Suprapubic skin (tissue), 4 donors: ENCODE measurements at regions not wholly inside any gene's neighbourhood (a gene's known extent, or its start where the extent isn't known, plus 50 kb on each side); places are given as distances from the start of the nearest gene placed in this dataset.

Experiments
- DNase-seq, 2 donors: peaks; one replicate each; pipeline ENCODE4 v3.0.0-alpha.2; 2019; ENCODE audit warnings: low spot score in 2 of 2
- H3K27ac ChIP-seq: fragments of 200-600 bp; sonication (generic); one replicate; pipeline ENCODE4 v1.5.1; 2019
- H3K27me3 ChIP-seq: fragments of 200-600 bp; sonication (generic); one replicate; pipeline ENCODE4 v1.5.1; 2019
- H3K36me3 ChIP-seq: fragments of 200-600 bp; sonication (generic); one replicate; pipeline ENCODE4 v1.5.1; 2019
- H3K4me1 ChIP-seq: fragments of 200-600 bp; sonication (generic); one replicate; pipeline ENCODE4 v1.5.1; 2019
- H3K4me3 ChIP-seq: fragments of 200-600 bp; sonication (generic); one replicate; pipeline ENCODE4 v1.5.1; 2019; ENCODE audit warnings: mild to moderate bottlenecking
- H3K9me3 ChIP-seq: fragments of 200-600 bp; sonication (generic); one replicate; pipeline ENCODE4 v1.5.1; 2019
- EP300 ChIP-seq: sonication (generic); formaldehyde crosslinking; IDR thresholded peaks from one replicate; pipeline ENCODE4 v1.6.1; 2017; ENCODE audit warnings: antibody characterized with exemption
- POLR2A ChIP-seq, 2 donors: fragments of 450-650 bp; IDR thresholded peaks; one replicate each; pipeline ENCODE4 v1.6.1; 2017; ENCODE audit warnings: antibody characterized with exemption in 2 of 2, mild to moderate bottlenecking in 2 of 2, moderate library complexity in 2 of 2
- POLR2AphosphoS5 ChIP-seq, 3 donors: sonication (generic); formaldehyde crosslinking; IDR thresholded peaks; one replicate each; pipeline ENCODE4 v1.6.1; 2017; ENCODE audit warnings: antibody characterized with exemption in 3 of 3
- WGBS: methylation state at CpG from one replicate; pipeline ENCODE4 v1.1.5; 2018; 5-methylcytosine and 5-hydroxymethylcytosine counted together
- TF ChIP-seq, protein P1 (sequence below), 2 donors: fragments of 200-600 bp in 1 of 2; fragments of 450-650 bp in 1 of 2; sonication (generic) in 1 of 2; IDR thresholded peaks; one replicate each; pipeline ENCODE4 v1.5.1; 2016 to 2019; ENCODE audit warnings: antibody characterized with exemption in 2 of 2, mild to moderate bottlenecking in 1 of 2, moderate library complexity in 1 of 2

DNA sequence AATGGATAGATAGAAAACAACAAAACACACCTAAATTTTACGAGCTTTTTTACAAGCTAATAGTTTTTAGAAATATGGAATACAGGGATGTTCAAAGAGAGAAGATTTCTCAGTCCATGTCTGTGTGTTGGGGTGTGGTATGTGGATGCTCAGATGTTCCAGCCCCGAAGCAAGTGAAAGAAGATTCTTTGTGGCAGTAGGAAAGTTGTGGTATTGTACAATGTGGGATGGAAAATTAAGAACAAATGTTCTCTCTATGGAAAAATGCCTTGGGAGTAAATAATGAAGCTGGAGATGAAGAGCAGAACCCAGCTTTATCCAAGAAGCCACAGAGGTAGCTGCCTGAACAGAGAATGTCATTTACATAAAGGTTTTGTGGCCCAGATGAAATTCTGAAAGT lies 150.3 kb upstream of the PRKD1 start:
- Histone ChIP-seq H3K27ac (no peak overlapping the region), H3K4me1 (no peaks in the 10 kb centered on the region), H3K36me3 (no peaks in the 10 kb centered on the region), H3K27me3 (no peaks in the 10 kb centered on the region), H3K9me3 (no peaks in the 10 kb centered on the region), H3K4me3 (no peak overlapping the region)
- TF ChIP-seq EP300 (no peak), POLR2A (IDR thresholded peaks at IDR 0.05) (no peak), POLR2AphosphoS5 (IDR thresholded peaks at IDR 0.05) (no peak)
- TF ChIP-seq, protein P1, sequence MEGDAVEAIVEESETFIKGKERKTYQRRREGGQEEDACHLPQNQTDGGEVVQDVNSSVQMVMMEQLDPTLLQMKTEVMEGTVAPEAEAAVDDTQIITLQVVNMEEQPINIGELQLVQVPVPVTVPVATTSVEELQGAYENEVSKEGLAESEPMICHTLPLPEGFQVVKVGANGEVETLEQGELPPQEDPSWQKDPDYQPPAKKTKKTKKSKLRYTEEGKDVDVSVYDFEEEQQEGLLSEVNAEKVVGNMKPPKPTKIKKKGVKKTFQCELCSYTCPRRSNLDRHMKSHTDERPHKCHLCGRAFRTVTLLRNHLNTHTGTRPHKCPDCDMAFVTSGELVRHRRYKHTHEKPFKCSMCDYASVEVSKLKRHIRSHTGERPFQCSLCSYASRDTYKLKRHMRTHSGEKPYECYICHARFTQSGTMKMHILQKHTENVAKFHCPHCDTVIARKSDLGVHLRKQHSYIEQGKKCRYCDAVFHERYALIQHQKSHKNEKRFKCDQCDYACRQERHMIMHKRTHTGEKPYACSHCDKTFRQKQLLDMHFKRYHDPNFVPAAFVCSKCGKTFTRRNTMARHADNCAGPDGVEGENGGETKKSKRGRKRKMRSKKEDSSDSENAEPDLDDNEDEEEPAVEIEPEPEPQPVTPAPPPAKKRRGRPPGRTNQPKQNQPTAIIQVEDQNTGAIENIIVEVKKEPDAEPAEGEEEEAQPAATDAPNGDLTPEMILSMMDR (IDR thresholded peaks at IDR 0.05) = no peak
- no peak for DNase-seq
- 32% methylated on average over 2 of the region's 2 CpGs for WGBS

GRCh38 chr14:30078811-30079402 lies 151.3 kb upstream of the PRKD1 start:
- H3K4me3 ChIP-seq = no peak overlapping the region
- DNase-seq = no peak
- TF ChIP-seq POLR2A (IDR thresholded peaks at IDR 0.05) (no peak), POLR2AphosphoS5 (IDR thresholded peaks at IDR 0.05) (no peak), EP300 (no peak)
- TF ChIP-seq, protein P1 (IDR thresholded peaks at IDR 0.05) = no peak
- no peak overlapping the region for H3K27ac ChIP-seq
- H3K4me1 ChIP-seq = no peaks in the 10 kb centered on the region
- no peaks in the 10 kb centered on the region for H3K9me3 ChIP-seq
- H3K27me3 ChIP-seq = no peaks in the 10 kb centered on the region
- WGBS = 79% methylated on average over 8 of the region's 8 CpGs
- no peaks in the 10 kb centered on the region for H3K36me3 ChIP-seq

GRCh38 chr14:30082486-30082885 lies 154.8 kb upstream of the PRKD1 start:
- no peak for DNase-seq
- no peaks in the 10 kb centered on the region for H3K36me3 ChIP-seq
- no peaks in the 10 kb centered on the region for H3K27me3 ChIP-seq
- no peaks in the 10 kb centered on the region for H3K4me1 ChIP-seq
- no peak overlapping the region for H3K27ac ChIP-seq
- WGBS = 35% methylated on average over 1 of the region's 1 CpG
- no peak overlapping the region for H3K4me3 ChIP-seq
- H3K9me3 ChIP-seq = no peaks in the 10 kb centered on the region
- TF ChIP-seq POLR2A (IDR thresholded peaks at IDR 0.05) = no peak
- TF ChIP-seq, protein P1 (IDR thresholded peaks at IDR 0.05) = no peak
- no peak for TF ChIP-seq POLR2AphosphoS5 (IDR thresholded peaks at IDR 0.05)
- no peak for TF ChIP-seq EP300

DNA sequence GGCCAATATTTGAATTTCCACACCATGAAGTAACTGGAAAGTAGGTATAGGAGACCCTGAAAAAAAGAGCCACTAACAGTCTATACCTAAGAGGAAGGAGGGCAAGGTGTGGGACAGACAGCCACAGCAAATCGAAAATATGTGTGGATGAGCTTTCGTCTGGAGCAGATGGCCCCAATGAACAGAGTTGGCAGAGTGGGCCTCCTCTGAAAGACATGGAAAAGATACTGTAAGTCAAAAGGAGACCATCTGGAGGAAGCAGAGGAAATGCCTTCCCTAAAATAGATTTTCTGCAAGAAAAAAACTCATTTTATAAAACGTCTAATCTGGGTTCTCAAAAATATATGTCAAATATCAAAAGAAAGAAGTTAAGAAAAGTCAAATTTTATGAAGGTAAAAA lies 157.2 kb upstream of the PRKD1 start:
- no peaks in the 10 kb centered on the region for H3K4me1 ChIP-seq
- H3K4me3 ChIP-seq = no peak overlapping the region
- no peak for TF ChIP-seq EP300
- TF ChIP-seq, protein P1 (IDR thresholded peaks at IDR 0.05) = no peak
- no peak for TF ChIP-seq POLR2A (IDR thresholded peaks at IDR 0.05)
- TF ChIP-seq POLR2AphosphoS5 (IDR thresholded peaks at IDR 0.05) = no peak
- WGBS = 60% methylated on average over 3 of the region's 3 CpGs
- no peaks in the 10 kb centered on the region for H3K27me3 ChIP-seq
- no peak overlapping the region for H3K27ac ChIP-seq
- H3K9me3 ChIP-seq = peaks cover 6% of the 10 kb centered on the region
- no peaks in the 10 kb centered on the region for H3K36me3 ChIP-seq
- DNase-seq = no peak

DNA sequence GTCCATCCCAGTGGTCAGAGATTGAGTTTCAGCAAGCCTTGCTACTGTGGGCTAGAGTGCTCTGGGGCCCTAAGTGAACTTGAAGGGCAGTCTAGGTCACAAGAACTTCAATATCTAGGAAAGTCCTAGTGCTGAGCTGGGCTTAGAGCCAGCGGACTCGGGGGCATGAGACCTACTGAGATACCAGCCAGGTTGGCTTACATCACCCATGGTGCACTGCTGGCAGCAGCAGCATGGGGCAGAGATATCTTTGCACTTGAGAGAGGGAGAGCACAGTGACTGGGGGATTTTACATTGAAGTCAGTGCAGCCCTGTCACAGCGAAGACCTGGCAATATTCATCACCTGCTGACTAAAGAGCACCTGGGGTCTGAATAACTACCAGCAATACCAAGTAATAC lies 158.3 kb upstream of the PRKD1 start:
- 84% methylated on average over 3 of the region's 3 CpGs for WGBS
- no peaks in the 10 kb centered on the region for H3K36me3 ChIP-seq
- DNase-seq = no peak

More for the DNA sequence above, 158.3 kb upstream of the PRKD1 start:
- Histone ChIP-seq H3K4me3 (no peak overlapping the region), H3K9me3 (peaks cover 13% of the 10 kb centered on the region), H3K4me1 (no peaks in the 10 kb centered on the region), H3K27ac (no peak overlapping the region), H3K27me3 (no peaks in the 10 kb centered on the region)
- TF ChIP-seq EP300 (no peak), POLR2AphosphoS5 (IDR thresholded peaks at IDR 0.05) (no peak), POLR2A (IDR thresholded peaks at IDR 0.05) (no peak)
- TF ChIP-seq, protein P1 (IDR thresholded peaks at IDR 0.05) = no peak
